GM19438 (cell line): ENCODE measurements at regions not wholly inside any gene's neighbourhood (a gene's known extent, or its start where the extent isn't known, plus 50 kb on each side); places are given as distances from the start of the nearest gene placed in this dataset.

Source experiments
- ATAC-seq: cut with Tn5 transposase; IDR thresholded peaks from one replicate; pipeline ENCODE4 v1.9.1; 2021; ENCODE audit warnings: low read depth; ENCODE audit not compliant: unreplicated experiment

GRCh38 chr12:124433147-124433874 lies 134.1 kb downstream of the NCOR2 start:
- no peak for ATAC-seq

- ATAC-seq, result no peak
Observed at GRCh38 chr12:124432376-124432775, 135.0 kb downstream of the NCOR2 start.

GRCh38 chr12:124431971-124432370 lies 135.4 kb downstream of the NCOR2 start:
- no peak for ATAC-seq

- no peak for ATAC-seq
Observed at GRCh38 chr12:124430491-124430890, 135.6 kb downstream of the RFLNA start.

- no peak for ATAC-seq
Observed at GRCh38 chr12:124429535-124429934, 134.6 kb downstream of the RFLNA start.

- no peak for ATAC-seq
Observed at GRCh38 chr12:124428792-124429281, 133.9 kb downstream of the RFLNA start.

- ATAC-seq, result no peak
Observed at GRCh38 chr12:124428136-124428791, 133.4 kb downstream of the RFLNA start.

GRCh38 chr12:124426594-124427555 lies 132.0 kb downstream of the RFLNA start:
- ATAC-seq, result no peak

- ATAC-seq, result no peak
Observed at GRCh38 chr12:124425667-124426066, 130.8 kb downstream of the RFLNA start.

- ATAC-seq, result no peak
Observed at GRCh38 chr12:124424516-124424905, 129.6 kb downstream of the RFLNA start.

GRCh38 chr12:124423761-124424515 lies 129.0 kb downstream of the RFLNA start:
- ATAC-seq, result no peak

GRCh38 chr12:124422570-124423523 lies 128.0 kb downstream of the RFLNA start:
- ATAC-seq, result no peak

GRCh38 chr12:124422142-124422569 lies 127.3 kb downstream of the RFLNA start:
- no peak for ATAC-seq

- no peak for ATAC-seq
Observed at GRCh38 chr12:124420996-124421674, 126.2 kb downstream of the RFLNA start.

GRCh38 chr12:124420041-124420995 lies 125.4 kb downstream of the RFLNA start:
- ATAC-seq, result no peak

GRCh38 chr12:124419292-124420040 lies 124.6 kb downstream of the RFLNA start:
- no peak for ATAC-seq

- no peak for ATAC-seq
Observed at GRCh38 chr12:124418791-124419190, 123.9 kb downstream of the RFLNA start.
